Mesothelial cell of epicardium (in vitro differentiated cells): ENCODE measurements at regions not wholly inside any gene's neighbourhood (a gene's known extent, or its start where the extent isn't known, plus 50 kb on each side); places are given as distances from the start of the nearest gene placed in this dataset.

ENCODE experiments used
- DNase-seq, 2 experiments: peaks; one replicate each; pipeline ENCODE4 v3.0.0; 2021; ENCODE audit warnings: low spot score in 2 of 2; ENCODE audit not compliant: unreplicated experiment in 2 of 2
- H3K27ac Mint-ChIP-seq: 2 replicates; pipeline ENCODE4 v1.8.0; 2021; ENCODE audit warnings: mixed read lengths
- H3K27me3 Mint-ChIP-seq: 2 replicates; pipeline ENCODE4 v1.8.0; 2021; ENCODE audit warnings: low read depth, mixed read lengths
- H3K36me3 Mint-ChIP-seq: 2 replicates; pipeline ENCODE4 v1.8.0; 2021; ENCODE audit warnings: mixed read lengths
- H3K4me1 Mint-ChIP-seq: 2 replicates; pipeline ENCODE4 v1.8.0; 2021; ENCODE audit warnings: mixed read lengths
- H3K4me3 Mint-ChIP-seq: 2 replicates; pipeline ENCODE4 v1.8.0; 2021; ENCODE audit warnings: mild to moderate bottlenecking, moderate library complexity, mixed read lengths
- H3K9me3 Mint-ChIP-seq: 2 replicates; pipeline ENCODE4 v1.8.0; 2021; ENCODE audit warnings: mixed read lengths
- CTCF ChIP-seq: fragments of 200-600 bp; sonication (generic); IDR thresholded peaks from one replicate; pipeline ENCODE4 v1.5.0; 2021; ENCODE audit warnings: antibody characterized with exemption; ENCODE audit not compliant: unreplicated experiment

- no peaks in the 10 kb centered on the region for H3K27me3 Mint-ChIP-seq
- no peak for TF ChIP-seq CTCF
- no peaks in the 10 kb centered on the region for H3K9me3 Mint-ChIP-seq
- no peaks in the 10 kb centered on the region for H3K36me3 Mint-ChIP-seq
- DNase-seq: no peak
- H3K4me1 Mint-ChIP-seq: peaks cover 46% of the 10 kb centered on the region
- no peak overlapping the region for H3K27ac Mint-ChIP-seq
- H3K4me3 Mint-ChIP-seq: no peak overlapping the region
Observed at GRCh38 chr15:47584316-47584715, 133.0 kb upstream of the SEMA6D start.

- H3K27ac Mint-ChIP-seq: peak overlapping the region; percentile 95
- no peaks in the 10 kb centered on the region for H3K9me3 Mint-ChIP-seq
- H3K36me3 Mint-ChIP-seq: no peaks in the 10 kb centered on the region
- no peak for DNase-seq
- no peak for TF ChIP-seq CTCF
- H3K27me3 Mint-ChIP-seq: no peaks in the 10 kb centered on the region
- H3K4me1 Mint-ChIP-seq: peaks cover 48% of the 10 kb centered on the region
- no peak overlapping the region for H3K4me3 Mint-ChIP-seq
Observed at GRCh38 chr15:47586653-47587224, 130.6 kb upstream of the SEMA6D start.

- TF ChIP-seq CTCF: no peak
- Mint-ChIP-seq H3K36me3 (no peaks in the 10 kb centered on the region), H3K27ac (peak overlapping the region; percentile 95), H3K27me3 (no peaks in the 10 kb centered on the region), H3K4me3 (peak overlapping the region; percentile 0), H3K9me3 (no peaks in the 10 kb centered on the region), H3K4me1 (peaks cover 46% of the 10 kb centered on the region)
- no peak for DNase-seq
Observed at GRCh38 chr15:47587940-47588802, 129.1 kb upstream of the SEMA6D start.

- Mint-ChIP-seq H3K36me3 (no peaks in the 10 kb centered on the region), H3K4me1 (peaks cover 46% of the 10 kb centered on the region), H3K4me3 (no peak overlapping the region), H3K9me3 (no peaks in the 10 kb centered on the region), H3K27ac (peak overlapping the region; percentile 95), H3K27me3 (no peaks in the 10 kb centered on the region)
- TF ChIP-seq CTCF: no peak
- no peak for DNase-seq
Observed at GRCh38 chr15:47588958-47589357, 128.3 kb upstream of the SEMA6D start.

- Mint-ChIP-seq H3K9me3 (peaks cover 16% of the 10 kb centered on the region), H3K36me3 (peaks cover 11% of the 10 kb centered on the region)
Observed at GRCh38 chr15:47598996-47599395, 118.3 kb upstream of the SEMA6D start.

More at GRCh38 chr15:47598996-47599395, 118.3 kb upstream of the SEMA6D start:
- DNase-seq: no peak
- peak overlapping the region; percentile 87 for H3K27ac Mint-ChIP-seq
- H3K4me3 Mint-ChIP-seq: no peak overlapping the region
- TF ChIP-seq CTCF: no peak
- H3K27me3 Mint-ChIP-seq: no peaks in the 10 kb centered on the region
- H3K4me1 Mint-ChIP-seq: peaks cover 40% of the 10 kb centered on the region
